HUES6 (cell line): ENCODE measurements at regions not wholly inside any gene's neighbourhood (a gene's known extent, or its start where the extent isn't known, plus 50 kb on each side); places are given as distances from the start of the nearest gene placed in this dataset.

Source experiments
- H3K27ac ChIP-seq: 2 replicates; pipeline ENCODE4 v1.7.0; 2013; ENCODE audit warnings: low read depth, mild to moderate bottlenecking, low read length, inconsistent platforms
- H3K27me3 ChIP-seq: 2 replicates; pipeline ENCODE4 v1.6.1; 2013; ENCODE audit warnings: low read length; ENCODE audit not compliant: control insufficient read depth, insufficient read depth
- H3K36me3 ChIP-seq: 2 replicates; pipeline ENCODE4 v1.6.1; 2013; ENCODE audit warnings: low read length; ENCODE audit not compliant: control insufficient read depth, insufficient read depth
- H3K4me1 ChIP-seq: 2 replicates; pipeline ENCODE4 v1.6.1; 2013; ENCODE audit warnings: low read length; ENCODE audit not compliant: control insufficient read depth, insufficient read depth
- H3K4me3 ChIP-seq: 2 replicates; pipeline ENCODE4 v1.5.1; 2013; ENCODE audit warnings: low read depth, low read length
- H3K9ac ChIP-seq: one replicate; pipeline ENCODE4 v1.6.1; 2013; ENCODE audit warnings: mild to moderate bottlenecking, low read length
- H3K9me3 ChIP-seq: 2 replicates; pipeline ENCODE4 v1.6.1; 2013; ENCODE audit warnings: low read depth, low read length; ENCODE audit not compliant: control insufficient read depth, insufficient read depth

DNA sequence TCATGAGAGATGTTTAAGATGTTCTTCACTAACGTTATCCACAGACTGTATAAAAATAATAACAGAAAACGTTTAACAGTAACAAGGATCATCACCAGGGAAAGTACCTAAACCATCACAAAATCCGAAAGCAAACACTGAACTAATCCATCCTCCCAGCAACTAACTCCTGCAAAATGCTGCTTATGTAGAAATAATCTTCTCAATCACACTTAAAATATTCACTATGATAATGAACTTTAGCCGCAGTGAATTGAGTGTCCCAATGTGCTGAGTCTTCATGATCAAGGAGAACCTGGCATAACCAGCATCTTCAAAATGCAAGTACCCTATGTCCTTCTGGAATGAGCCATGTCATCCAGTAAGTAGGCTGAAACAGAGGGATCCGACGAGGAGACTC is 166.1 kb downstream of the LTN1 start:
- Histone ChIP-seq H3K27ac (no peak overlapping the region), H3K27me3 (no peaks in the 10 kb centered on the region), H3K9ac (no peak overlapping the region), H3K4me1 (no peaks in the 10 kb centered on the region; the same call in 1 of the 2 replicates), H3K4me3 (no peak overlapping the region), H3K36me3 (no peaks in the 10 kb centered on the region), H3K9me3 (no peaks in the 10 kb centered on the region)

- H3K36me3 ChIP-seq, result no peaks in the 10 kb centered on the region
- no peaks in the 10 kb centered on the region for H3K9me3 ChIP-seq
- no peaks in the 10 kb centered on the region; the same call in 1 of the 2 replicates for H3K4me1 ChIP-seq
- H3K9ac ChIP-seq, result no peak overlapping the region
- no peak overlapping the region for H3K4me3 ChIP-seq
- H3K27ac ChIP-seq, result no peak overlapping the region
- no peaks in the 10 kb centered on the region for H3K27me3 ChIP-seq
These were observed 166.7 kb downstream of the LTN1 start for GRCh38 chr21:28826021-28826420.

DNA sequence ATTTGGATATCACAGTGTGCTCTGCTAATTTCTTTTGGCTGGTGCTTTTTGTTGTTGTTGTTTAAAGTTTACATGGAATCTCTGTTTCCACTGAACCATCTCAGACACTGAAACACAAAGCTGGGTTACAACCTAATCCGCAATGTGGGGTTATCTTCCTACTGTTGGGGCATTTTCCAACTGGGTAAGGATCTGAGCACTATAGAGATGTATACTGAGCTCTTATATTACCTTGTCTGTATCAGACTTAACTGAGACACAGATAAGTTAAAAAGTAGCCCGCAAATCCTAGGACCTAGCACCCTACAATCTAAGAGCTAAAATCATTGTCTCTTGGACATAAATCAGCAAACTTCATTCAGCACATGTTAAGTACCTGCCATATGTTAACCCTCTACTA is 169.2 kb downstream of the LTN1 start:
- no peak overlapping the region for H3K9ac ChIP-seq
- no peaks in the 10 kb centered on the region; the same call in 1 of the 2 replicates for H3K4me1 ChIP-seq
- no peaks in the 10 kb centered on the region for H3K36me3 ChIP-seq
- no peak overlapping the region for H3K4me3 ChIP-seq
- no peaks in the 10 kb centered on the region for H3K9me3 ChIP-seq
- no peak overlapping the region for H3K27ac ChIP-seq
- H3K27me3 ChIP-seq, result no peaks in the 10 kb centered on the region

DNA sequence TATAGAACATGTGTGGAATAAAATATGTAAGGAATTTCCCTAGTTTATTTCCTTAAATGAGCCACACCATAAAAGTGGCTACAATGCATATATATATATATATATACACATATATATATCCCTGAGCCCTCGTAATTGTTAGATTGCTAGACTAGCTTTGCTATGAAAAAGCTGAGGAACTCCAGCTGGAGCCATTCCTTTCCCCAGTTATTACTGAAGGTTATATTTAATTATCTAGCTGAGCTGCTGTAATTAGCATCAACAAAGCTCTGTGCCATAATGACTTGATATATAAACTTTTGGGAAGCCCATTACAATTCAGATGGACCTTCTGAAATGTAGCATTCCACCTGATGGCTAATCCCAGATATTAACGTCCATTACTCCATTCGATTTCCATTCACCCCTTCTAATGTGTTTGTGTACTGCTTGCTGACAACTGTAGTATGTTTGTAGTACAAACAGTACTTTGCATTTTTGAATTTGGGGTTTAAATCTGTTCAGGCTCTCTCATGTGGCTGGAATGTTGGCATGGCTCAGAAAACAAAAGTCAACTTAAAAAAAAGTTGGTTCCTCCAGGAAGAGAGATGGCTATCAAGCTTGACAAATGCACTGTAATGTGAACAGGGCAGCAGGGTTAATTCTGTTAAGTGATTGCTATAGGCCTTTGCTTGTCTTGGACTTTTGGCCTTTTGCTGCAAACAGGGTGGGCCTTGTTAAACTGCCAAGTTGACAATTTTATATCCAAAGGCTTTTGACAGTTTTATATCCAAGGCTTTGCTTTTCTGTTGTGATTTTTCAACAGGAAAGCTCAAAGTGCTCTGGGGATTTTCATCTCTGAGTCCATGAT is 170.0 kb downstream of the LTN1 start:
- H3K4me1 ChIP-seq, result no peaks in the 10 kb centered on the region; the same call in 1 of the 2 replicates
- no peak overlapping the region for H3K27ac ChIP-seq

DNA sequence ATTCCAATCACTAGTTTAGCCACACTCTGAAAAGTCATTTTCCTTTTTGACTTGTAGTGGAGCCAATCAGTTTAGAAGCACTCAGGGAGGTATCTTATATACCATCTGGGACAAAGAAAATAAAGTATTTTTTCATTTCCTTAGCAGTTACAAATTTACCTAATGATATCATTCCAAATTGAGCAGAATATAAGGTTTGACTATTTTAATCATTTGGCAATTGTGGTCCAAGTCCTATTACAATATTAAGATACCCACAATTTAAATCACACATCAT is 170.6 kb downstream of the LTN1 start:
- H3K9me3 ChIP-seq, result no peaks in the 10 kb centered on the region
- no peaks in the 10 kb centered on the region; the same call in 1 of the 2 replicates for H3K4me1 ChIP-seq
- H3K27ac ChIP-seq, result no peak overlapping the region
- no peak overlapping the region for H3K4me3 ChIP-seq
- H3K36me3 ChIP-seq, result no peaks in the 10 kb centered on the region
- no peaks in the 10 kb centered on the region for H3K27me3 ChIP-seq
- H3K9ac ChIP-seq, result no peak overlapping the region

More for the DNA sequence above, 170.0 kb downstream of the LTN1 start:
- H3K4me3 ChIP-seq, result no peak overlapping the region
- no peak overlapping the region for H3K9ac ChIP-seq
- H3K36me3 ChIP-seq, result no peaks in the 10 kb centered on the region
- H3K27me3 ChIP-seq, result no peaks in the 10 kb centered on the region
- no peaks in the 10 kb centered on the region for H3K9me3 ChIP-seq

- H3K36me3 ChIP-seq, result no peaks in the 10 kb centered on the region
- H3K27ac ChIP-seq, result no peak overlapping the region
- H3K4me3 ChIP-seq, result no peak overlapping the region
- H3K4me1 ChIP-seq, result no peaks in the 10 kb centered on the region; the same call in 1 of the 2 replicates
- no peaks in the 10 kb centered on the region for H3K27me3 ChIP-seq
- H3K9ac ChIP-seq, result no peak overlapping the region
- no peaks in the 10 kb centered on the region for H3K9me3 ChIP-seq
These were observed 171.2 kb downstream of the LTN1 start for GRCh38 chr21:28821276-28822122.

GRCh38 chr21:28818663-28819278 is 173.9 kb downstream of the LTN1 start:
- Histone ChIP-seq H3K4me3 (no peak overlapping the region), H3K9ac (no peak overlapping the region), H3K27ac (no peak overlapping the region), H3K4me1 (no peaks in the 10 kb centered on the region; the same call in 1 of the 2 replicates), H3K27me3 (no peaks in the 10 kb centered on the region), H3K36me3 (no peaks in the 10 kb centered on the region), H3K9me3 (no peaks in the 10 kb centered on the region)

DNA sequence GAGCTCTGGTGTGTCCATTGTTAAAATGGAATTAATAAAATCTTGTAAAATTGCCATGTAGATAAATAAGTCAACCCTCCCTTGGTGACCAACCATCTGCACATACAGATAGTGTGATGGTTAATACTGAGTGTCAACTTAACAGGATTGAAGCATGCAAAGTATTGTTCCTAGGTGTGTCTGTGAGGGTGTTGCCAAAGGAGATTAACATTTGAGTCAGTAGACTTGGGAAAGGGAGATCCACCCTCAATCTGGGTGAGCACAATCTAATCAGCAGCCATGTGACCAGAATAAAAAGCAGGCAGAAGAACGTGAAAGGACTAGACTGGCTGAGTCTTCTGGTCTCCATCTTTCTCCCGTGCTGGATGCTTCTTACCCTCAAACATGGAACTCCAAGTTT is 174.8 kb downstream of the LTN1 start:
- Histone ChIP-seq H3K27me3 (no peaks in the 10 kb centered on the region), H3K4me3 (no peak overlapping the region), H3K4me1 (no peaks in the 10 kb centered on the region; the same call in 1 of the 2 replicates), H3K9me3 (no peaks in the 10 kb centered on the region), H3K27ac (no peak overlapping the region), H3K36me3 (no peaks in the 10 kb centered on the region), H3K9ac (no peak overlapping the region)

GRCh38 chr21:28811860-28812259 is 180.8 kb downstream of the LTN1 start:
- Histone ChIP-seq H3K9ac (no peak overlapping the region), H3K27me3 (no peaks in the 10 kb centered on the region), H3K4me3 (no peak overlapping the region), H3K27ac (no peak overlapping the region), H3K36me3 (no peaks in the 10 kb centered on the region), H3K4me1 (no peaks in the 10 kb centered on the region; the same call in 1 of the 2 replicates), H3K9me3 (no peaks in the 10 kb centered on the region)

GRCh38 chr21:28810826-28811524 is 181.7 kb downstream of the LTN1 start:
- H3K9ac ChIP-seq, result no peak overlapping the region
- no peak overlapping the region for H3K27ac ChIP-seq
- no peaks in the 10 kb centered on the region; the same call in 1 of the 2 replicates for H3K4me1 ChIP-seq
- H3K9me3 ChIP-seq, result no peaks in the 10 kb centered on the region
- H3K4me3 ChIP-seq, result no peak overlapping the region
- no peaks in the 10 kb centered on the region for H3K36me3 ChIP-seq
- no peaks in the 10 kb centered on the region for H3K27me3 ChIP-seq
